ENCODE measurements at regions not wholly inside any gene's neighbourhood (a gene's known extent, or its start where the extent isn't known, plus 50 kb on each side); places are given as distances from the start of the nearest gene placed in this dataset.

- TF ChIP-seq ZNF518A (tag by site-specific recombination; conservative IDR thresholded peaks at IDR 0.05; ENCODE audit: low read depth) (no peak), ZNF701 (tag by site-specific recombination; IDR thresholded peaks at IDR 0.05) (no peak), ZNF488 (tag by site-specific recombination; IDR thresholded peaks at IDR 0.05) (no peak), ZNF302 (tag by site-specific recombination; IDR thresholded peaks at IDR 0.05; ENCODE audit: low read depth) (no peak), ZNF155 (tag by site-specific recombination; IDR thresholded peaks at IDR 0.05) (no peak), PRDM4 (tag by site-specific recombination; IDR thresholded peaks at IDR 0.05) (no peak)
These were observed 692.6 kb upstream of the TMEFF2 start (continued) for GRCh38 chr2:192887337-192887736.

GRCh38 chr2:192886636-192887035, 691.9 kb upstream of the TMEFF2 start:
- POLR2A ChIA-PET: no interaction called here
- Histone ChIP-seq H3K4me1 (ENCODE audit: control insufficient read depth, insufficient read depth, low read length) (no peaks in the 10 kb centered on the region), H3K36me3 (ENCODE audit: control insufficient read depth in 2 of 2, insufficient read depth in 1 of 2, low read length in 2 of 2) (no peaks in the 10 kb centered on the region), H3K27ac (ENCODE audit: extremely low read depth, low read depth, low read length) (no peak overlapping the region), H3K4me3 (ENCODE audit: low read depth, low read length) (no peak overlapping the region), H3K9me3 (ENCODE audit: control insufficient read depth, insufficient read depth, low read depth, low read length) (no peaks in the 10 kb centered on the region)
- CTCF ChIA-PET: interaction anchor here (0.6 to 0.7 kb wide), 4 partner anchors 8 to 214 kb away, joined by 3 to 5 read pairs (median 3); no protein-coding TSS in a partner anchor
- TF ChIP-seq ATF2 (tag by site-specific recombination; IDR thresholded peaks at IDR 0.05; ENCODE audit: low read depth) (no peak), MZF1 (tag by site-specific recombination; IDR thresholded peaks at IDR 0.05; ENCODE audit: borderline replicate concordance) (no peak), ZNF792 (tag by site-specific recombination; IDR thresholded peaks at IDR 0.05) (no peak), SCRT2 (tag by site-specific recombination; IDR thresholded peaks at IDR 0.05) (no peak), ZNF529 (tag by site-specific recombination; IDR thresholded peaks at IDR 0.05; ENCODE audit: insufficient replicate concordance) (no peak), ZXDB (tag by site-specific recombination; IDR thresholded peaks at IDR 0.05) (no peak), ZBTB21 (tag by site-specific recombination; IDR thresholded peaks at IDR 0.05) (no peak), OVOL3 (tag by site-specific recombination; IDR thresholded peaks at IDR 0.05) (no peak), ZNF785 (tag by site-specific recombination; IDR thresholded peaks at IDR 0.05) (no peak), ZNF555 (tag by site-specific recombination; conservative IDR thresholded peaks at IDR 0.05) (no peak)
